UCSD-AML1 (cell line): ENCODE measurements at regions not wholly inside any gene's neighbourhood (a gene's known extent, or its start where the extent isn't known, plus 50 kb on each side); places are given as distances from the start of the nearest gene placed in this dataset.

Experiments used
- DNase-seq: peaks from one replicate; lab custom pipeline; 2025; ENCODE audit not compliant: unreplicated experiment; lab: John Stamatoyannopoulos, UW

GRCh38 chr3:168909260-168909659 lies 754.3 kb downstream of the MECOM start:
- no peak for DNase-seq

GRCh38 chr3:168895419-168895818 lies 768.1 kb downstream of the MECOM start:
- no peak for DNase-seq

- DNase-seq: no peak
These were observed 769.3 kb downstream of the MECOM start for GRCh38 chr3:168894214-168894613.

GRCh38 chr3:168889666-168890065 lies 773.8 kb downstream of the MECOM start:
- no peak for DNase-seq

- no peak for DNase-seq
These were observed 774.7 kb downstream of the MECOM start for GRCh38 chr3:168888781-168889180.

GRCh38 chr3:168885028-168885427 lies 778.5 kb downstream of the MECOM start:
- no peak for DNase-seq

- no peak for DNase-seq
These were observed 779.1 kb downstream of the MECOM start for GRCh38 chr3:168884353-168884903.

- DNase-seq: no peak
These were observed 780.4 kb downstream of the MECOM start for GRCh38 chr3:168883145-168883544.

GRCh38 chr3:168881804-168882203 lies 781.7 kb downstream of the MECOM start:
- DNase-seq: no peak

- DNase-seq: no peak
These were observed 782.9 kb upstream of the GOLIM4 start for GRCh38 chr3:168878655-168879054.

GRCh38 chr3:168877899-168878298 lies 782.2 kb upstream of the GOLIM4 start:
- no peak for DNase-seq

GRCh38 chr3:168876346-168877035 lies 780.8 kb upstream of the GOLIM4 start:
- DNase-seq: no peak

- no peak for DNase-seq
These were observed 777.1 kb upstream of the GOLIM4 start for GRCh38 chr3:168872826-168873225.

GRCh38 chr3:168870892-168871291 lies 775.2 kb upstream of the GOLIM4 start:
- no peak for DNase-seq

- no peak for DNase-seq
These were observed 769.4 kb upstream of the GOLIM4 start for GRCh38 chr3:168865022-168865551.

- DNase-seq: no peak
These were observed 768.6 kb upstream of the GOLIM4 start for GRCh38 chr3:168864107-168865021.

- DNase-seq: no peak
These were observed 767.8 kb upstream of the GOLIM4 start for GRCh38 chr3:168863561-168863960.

GRCh38 chr3:168862466-168862865 lies 766.7 kb upstream of the GOLIM4 start:
- DNase-seq: no peak

GRCh38 chr3:168860592-168860991 lies 764.9 kb upstream of the GOLIM4 start:
- DNase-seq: no peak

- no peak for DNase-seq
These were observed 764.3 kb upstream of the GOLIM4 start for GRCh38 chr3:168860028-168860427.

GRCh38 chr3:168859574-168859973 lies 763.9 kb upstream of the GOLIM4 start:
- no peak for DNase-seq

- DNase-seq: no peak
These were observed 763.4 kb upstream of the GOLIM4 start for GRCh38 chr3:168859143-168859542.
